HG03558 (cell line): ENCODE measurements at regions not wholly inside any gene's neighbourhood (a gene's known extent, or its start where the extent isn't known, plus 50 kb on each side); places are given as distances from the start of the nearest gene placed in this dataset.
"Not testable (repeated sequence)": the region's sequence is repeated elsewhere in the genome, so short reads cannot be mapped to it uniquely, and the experiment has no call there.

ENCODE experiments used
- ATAC-seq: cut with Tn5 transposase; IDR thresholded peaks from one replicate; pipeline ENCODE4 v1.9.1; 2021; ENCODE audit warnings: moderate number of reproducible peaks; ENCODE audit not compliant: unreplicated experiment; ENCODE audit errors: extremely low read depth

DNA sequence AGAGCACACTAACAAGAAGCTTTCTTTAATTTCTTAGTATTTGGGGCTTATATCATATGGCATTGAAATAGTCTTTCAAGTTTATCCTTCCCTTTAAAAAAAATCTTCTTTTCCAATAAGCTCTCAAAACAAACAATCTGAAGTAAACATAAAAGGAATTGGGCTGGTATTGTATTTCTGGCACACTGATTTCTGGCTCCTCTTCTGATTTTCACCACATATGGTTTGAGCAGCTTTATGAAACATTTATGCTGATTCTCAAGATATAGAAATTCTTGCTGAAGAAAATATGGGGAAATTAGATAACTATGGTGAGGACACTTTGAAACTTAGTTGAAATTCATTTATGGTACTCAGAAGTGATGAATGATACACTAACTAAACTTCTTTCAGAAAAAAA lies 467.2 kb downstream of the TFAP2B start:
- no peak for ATAC-seq

DNA sequence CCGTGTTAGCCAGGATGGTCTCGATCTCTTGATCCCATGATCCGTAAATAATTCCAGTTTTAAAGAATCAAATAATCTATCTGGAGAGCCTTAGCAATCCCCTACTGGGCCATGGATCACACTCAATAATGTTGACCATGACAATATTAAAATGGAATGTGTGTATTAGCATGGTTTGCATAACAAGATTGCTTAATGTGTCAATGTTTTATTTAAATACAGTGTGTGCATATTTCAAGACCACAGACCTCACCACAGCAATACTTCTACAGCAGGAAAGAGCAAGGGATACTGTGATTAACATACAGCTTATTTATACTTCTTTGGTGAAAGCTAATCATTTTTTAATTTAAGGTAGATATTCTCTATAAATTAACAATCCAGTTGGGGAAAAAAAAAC lies 470.4 kb downstream of the TFAP2B start:
- ATAC-seq: no peak

DNA sequence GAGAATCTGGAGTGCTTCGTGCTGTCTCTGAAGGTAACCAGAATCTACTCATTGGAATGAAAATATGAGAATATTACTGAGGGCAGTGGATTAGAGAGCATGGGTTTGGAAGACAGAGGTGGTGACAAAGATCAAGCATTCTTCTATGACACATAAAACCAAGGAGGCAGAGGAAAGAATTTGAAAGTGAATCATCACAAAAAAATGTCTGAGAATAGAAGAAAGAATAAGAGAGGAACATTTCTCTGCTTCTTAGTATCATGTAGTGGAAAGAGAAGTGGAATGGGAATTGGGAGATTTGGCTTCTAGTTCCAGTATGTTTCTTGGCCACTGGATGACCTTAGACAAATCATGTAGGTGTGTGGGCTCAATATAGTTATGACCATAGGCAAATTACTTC lies 474.0 kb downstream of the TFAP2B start:
- no peak for ATAC-seq

DNA sequence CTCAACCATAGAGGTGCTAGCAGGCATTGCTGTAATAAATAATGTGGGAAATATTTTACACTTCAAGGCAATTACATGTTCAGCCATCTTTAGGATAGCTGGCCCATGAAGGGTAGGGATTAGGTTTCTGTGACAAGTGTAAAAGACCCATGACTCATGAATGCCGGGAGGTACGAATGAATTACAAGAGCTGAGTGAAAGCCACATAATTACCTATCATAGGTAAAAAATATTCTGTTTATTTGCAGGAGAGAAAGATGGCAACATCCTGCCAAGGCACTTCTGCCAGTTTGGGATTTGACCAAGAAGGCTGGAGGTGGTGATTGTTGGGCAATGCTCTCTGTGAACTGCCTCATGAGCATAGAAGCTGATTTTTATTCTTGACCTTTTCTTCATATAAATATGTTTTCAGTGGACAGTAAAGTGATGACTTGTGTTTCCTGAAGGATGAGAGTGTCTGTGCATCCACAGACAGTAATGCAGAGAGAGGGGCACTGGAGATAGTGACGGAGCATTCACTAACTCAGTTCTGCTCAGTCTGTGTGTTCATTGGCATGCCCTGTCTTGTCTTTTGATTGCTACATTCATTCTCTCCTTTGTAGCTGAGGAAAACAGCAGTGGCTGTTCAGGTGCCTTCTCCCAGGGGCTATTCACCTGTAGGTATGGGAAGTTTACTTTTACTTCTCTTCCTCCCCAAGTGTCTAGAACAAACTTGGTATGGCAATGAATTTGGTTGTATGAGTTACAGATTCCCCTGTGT lies 481.1 kb downstream of the TFAP2B start:
- no peak for ATAC-seq

GRCh38 chr6:51300510-51300909 lies 481.8 kb downstream of the TFAP2B start:
- no peak for ATAC-seq

GRCh38 chr6:51301962-51302361 lies 483.3 kb downstream of the TFAP2B start:
- ATAC-seq: no peak

DNA sequence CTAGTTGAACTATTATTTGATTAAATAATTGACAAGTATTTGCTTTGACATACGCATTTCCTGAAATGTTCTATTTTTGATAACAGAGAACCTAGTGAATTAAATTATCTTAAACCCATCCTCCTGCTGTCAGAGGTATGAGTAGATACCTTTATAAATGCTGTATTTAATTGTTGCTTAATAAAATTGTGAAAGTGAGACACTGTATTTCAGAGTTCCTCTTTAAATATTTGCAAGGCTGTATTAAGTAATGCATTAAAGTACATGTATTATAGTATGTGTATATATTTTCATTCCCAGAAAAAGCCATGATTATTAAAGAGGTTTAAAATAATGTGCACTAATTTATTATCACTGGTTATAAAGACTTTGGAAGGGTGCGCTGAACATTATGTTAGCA lies 483.8 kb downstream of the TFAP2B start:
- ATAC-seq: no peak

DNA sequence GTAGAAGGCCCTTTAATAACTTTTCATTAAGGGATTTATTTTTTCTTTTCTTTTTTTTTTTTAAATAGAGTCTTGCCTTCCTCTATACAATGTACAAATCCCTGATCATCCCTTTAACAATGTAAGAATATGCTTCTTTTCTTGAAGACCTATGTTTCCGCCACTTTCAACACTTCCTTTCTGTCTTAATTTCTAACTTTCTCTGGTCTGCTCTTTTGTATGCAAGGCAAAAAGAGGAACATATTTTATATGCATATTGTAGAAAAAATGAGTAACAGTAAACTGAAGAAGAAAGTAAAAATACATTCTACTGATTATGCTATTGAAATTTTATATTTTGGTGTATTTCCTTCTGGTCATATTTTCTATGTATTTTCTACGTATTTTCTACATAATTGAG lies 484.7 kb downstream of the TFAP2B start:
- ATAC-seq: no peak

DNA sequence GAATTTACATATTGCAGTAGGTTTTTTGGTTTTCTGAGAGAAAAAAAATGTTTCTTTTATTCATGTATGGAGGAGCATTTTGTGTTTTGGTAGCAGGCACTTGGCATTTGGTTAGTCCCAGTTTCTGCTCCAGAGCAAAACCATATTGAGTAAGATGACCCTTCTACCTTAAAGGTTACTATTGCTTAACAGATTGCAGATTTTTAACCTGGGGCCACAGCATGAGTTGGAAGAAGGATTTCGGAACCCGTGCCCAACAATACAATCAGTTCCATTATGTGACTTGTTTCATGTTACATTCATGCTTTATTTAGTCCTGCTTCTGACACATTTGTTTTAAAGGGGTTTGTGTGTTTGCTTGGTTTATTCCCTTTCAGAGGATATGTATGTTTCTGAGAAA lies 496.3 kb downstream of the TFAP2B start:
- ATAC-seq: no peak

GRCh38 chr6:51318674-51319073 lies 500.0 kb downstream of the TFAP2B start:
- ATAC-seq: no peak

DNA sequence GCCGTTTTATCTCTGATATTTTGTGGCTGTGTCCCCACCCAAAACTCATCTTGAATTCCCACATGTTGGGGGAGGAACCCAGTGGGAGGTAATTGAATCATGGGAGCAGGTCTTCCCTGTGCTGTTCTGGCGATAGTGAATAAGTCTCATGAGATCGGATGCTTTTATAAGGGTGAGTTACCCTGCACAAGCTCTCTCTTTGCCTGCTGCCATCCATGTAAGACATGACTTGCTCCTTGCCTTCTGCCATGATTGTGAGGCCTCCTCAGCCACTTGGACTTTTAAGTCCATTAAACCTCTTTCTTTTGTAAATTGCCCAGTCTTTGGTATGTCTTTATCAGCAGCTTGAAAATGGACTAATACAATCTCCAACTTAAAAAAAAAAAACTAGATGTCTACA lies 502.8 kb downstream of the TFAP2B start:
- ATAC-seq: not testable (repeated sequence)

DNA sequence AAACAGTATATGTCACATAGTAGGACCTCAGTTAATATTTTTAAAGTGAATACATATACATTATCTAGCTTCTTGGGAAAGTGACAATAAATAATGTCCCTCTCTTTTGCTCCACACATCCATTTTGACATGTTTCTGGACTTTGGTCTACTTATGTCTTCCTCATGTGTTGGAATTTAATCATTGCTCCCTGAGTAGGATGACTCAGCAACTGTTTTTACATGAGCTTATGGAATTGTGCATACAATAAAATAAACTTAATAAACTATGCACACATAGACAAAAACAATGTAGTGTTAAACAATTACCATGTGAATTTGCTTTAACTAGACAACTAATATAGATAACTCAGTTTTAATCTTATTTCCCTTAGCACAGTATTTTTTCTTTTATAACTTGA lies 503.8 kb downstream of the TFAP2B start:
- ATAC-seq: no peak

DNA sequence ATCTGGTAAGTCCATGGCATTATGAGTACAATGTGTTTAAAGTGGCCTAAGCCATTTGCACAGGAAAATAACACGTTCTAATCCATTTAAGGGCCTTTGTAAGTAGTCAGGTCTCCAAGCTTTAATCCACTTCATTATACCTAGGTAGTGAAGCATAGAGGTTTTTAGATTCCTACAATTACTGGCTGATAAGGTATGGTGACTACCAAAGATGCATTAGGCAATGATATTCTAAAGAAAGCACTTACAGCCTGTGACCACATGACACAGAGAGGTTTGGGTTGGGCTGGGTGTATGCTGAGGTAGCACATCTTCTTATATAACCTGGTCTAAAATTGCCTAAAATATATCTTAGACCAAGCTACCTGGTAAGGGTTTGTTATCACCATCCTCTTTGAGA lies 504.4 kb downstream of the TFAP2B start:
- no peak for ATAC-seq

DNA sequence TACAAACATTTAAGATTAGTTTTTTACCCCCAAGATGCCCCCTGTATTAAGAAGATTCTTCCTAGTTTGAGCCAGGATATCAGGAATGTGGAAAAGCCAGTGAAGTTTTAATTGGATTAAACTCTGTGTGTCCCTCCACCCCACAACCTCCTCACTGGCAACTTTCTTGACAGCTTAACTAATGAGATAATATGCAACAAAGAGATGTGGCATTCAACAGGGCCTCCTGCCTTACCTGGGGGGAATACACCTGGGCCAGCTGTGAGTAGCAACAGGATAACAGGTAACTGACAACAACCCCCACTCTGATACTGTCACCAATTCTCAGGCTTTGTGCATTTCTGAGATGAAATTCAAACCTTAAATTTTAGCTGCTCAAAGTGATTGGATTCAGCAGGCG lies 512.3 kb downstream of the TFAP2B start:
- no peak for ATAC-seq

- ATAC-seq: no peak
These were observed 516.9 kb downstream of the TFAP2B start for GRCh38 chr6:51335543-51335942.

DNA sequence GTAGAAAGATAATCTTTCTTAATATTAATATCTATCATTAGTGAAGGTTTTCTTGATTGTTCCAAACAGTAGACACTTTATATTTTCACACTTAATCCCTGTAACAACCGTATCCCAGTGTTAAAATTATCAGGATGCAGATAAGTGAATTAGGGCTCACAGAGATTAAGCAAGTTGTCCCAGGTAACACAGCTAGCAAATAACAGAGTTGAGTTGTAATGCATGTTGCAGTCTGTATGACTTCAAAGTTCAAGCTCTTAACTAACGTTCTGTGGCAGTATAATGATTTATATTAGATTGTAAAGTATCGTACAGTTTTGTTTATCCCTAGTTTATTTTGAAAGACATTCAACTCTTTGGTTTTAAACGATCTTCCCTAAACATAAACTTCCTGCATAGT lies 517.5 kb downstream of the TFAP2B start:
- ATAC-seq: no peak

- ATAC-seq: no peak
These were observed 518.6 kb downstream of the TFAP2B start for GRCh38 chr6:51337277-51337676.

GRCh38 chr6:51339108-51339507 lies 520.4 kb downstream of the TFAP2B start:
- ATAC-seq: no peak

DNA sequence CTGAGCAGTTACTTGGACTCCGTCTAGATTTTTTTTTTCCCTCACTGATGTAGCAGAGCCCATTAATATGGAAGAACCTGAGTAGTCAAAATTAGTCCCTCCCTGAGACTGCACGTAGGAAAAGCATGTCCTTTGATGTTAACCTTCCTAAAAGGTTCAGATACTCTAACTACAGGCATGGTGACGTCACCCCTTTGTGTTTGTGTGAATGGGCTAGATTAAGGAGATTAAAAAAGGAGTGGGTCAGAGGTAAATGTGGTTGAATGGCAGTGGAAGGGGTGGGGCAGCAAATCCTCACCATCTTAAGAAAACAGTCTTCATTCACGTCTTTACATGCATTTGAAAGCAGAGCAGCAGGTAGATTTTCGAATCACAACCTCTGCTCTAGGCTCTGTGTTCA lies 521.1 kb downstream of the TFAP2B start:
- no peak for ATAC-seq

DNA sequence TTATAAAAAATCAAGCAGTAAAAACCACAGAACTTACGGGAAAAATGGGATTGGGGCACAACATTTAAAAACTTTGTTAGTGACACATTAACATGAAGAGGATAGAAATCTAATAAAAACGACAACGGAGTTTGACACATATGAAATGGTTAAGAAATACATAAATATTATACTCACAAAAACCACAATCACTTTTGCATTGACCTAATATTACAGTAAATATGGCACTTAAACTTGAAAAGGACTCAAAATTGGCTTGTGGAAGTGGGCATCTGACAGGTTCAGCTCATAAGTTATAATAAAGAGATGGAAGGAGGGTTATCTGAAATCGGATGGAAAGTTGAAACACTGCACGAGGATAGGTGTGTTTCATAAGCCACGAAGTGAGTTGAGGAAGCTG lies 523.7 kb downstream of the TFAP2B start:
- ATAC-seq: no peak

GRCh38 chr6:51349857-51350256 lies 531.2 kb downstream of the TFAP2B start:
- ATAC-seq: no peak

DNA sequence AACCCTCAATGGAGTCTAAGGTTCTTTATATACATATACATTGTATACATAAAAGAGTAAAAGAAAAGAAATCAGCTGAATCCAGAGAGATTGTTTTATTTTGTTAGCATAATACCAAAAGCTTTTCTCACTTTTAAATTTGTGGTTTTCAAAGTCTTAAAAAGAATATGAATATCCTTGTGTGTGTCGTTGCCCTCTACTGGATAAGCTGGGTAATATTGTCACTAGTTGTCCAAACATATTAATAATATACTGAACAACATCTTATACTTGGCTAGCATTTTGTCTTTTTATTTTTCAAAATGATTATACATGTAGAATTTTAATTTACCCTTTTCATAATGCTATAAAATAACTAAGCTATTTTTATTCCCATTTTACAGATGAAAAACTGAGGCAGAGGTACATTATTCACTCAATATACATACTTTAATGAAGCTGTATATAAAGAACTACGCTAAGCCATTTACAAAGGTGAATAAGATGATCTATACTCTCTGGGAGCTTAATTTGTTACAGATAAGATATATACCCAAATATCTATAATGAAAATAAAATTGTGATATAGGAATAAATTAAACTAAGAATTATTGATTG lies 531.7 kb downstream of the TFAP2B start:
- ATAC-seq: no peak
